GM19395 (cell line): ENCODE measurements at regions not wholly inside any gene's neighbourhood (a gene's known extent, or its start where the extent isn't known, plus 50 kb on each side); places are given as distances from the start of the nearest gene placed in this dataset.
"Not testable (repeated sequence)": the region's sequence is repeated elsewhere in the genome, so short reads cannot be mapped to it uniquely, and the experiment has no call there.

ENCODE experiments used
- ATAC-seq: cut with Tn5 transposase; IDR thresholded peaks from one replicate; pipeline ENCODE4 v1.9.1; 2021; ENCODE audit warnings: mild to moderate bottlenecking, moderate library complexity; ENCODE audit not compliant: unreplicated experiment

GRCh38 chr6:6995328-6995727 lies 112.4 kb upstream of the RREB1 start:
- ATAC-seq, result no peak

- ATAC-seq, result no peak
Observed at GRCh38 chr6:6996124-6996523, 111.6 kb upstream of the RREB1 start.

DNA sequence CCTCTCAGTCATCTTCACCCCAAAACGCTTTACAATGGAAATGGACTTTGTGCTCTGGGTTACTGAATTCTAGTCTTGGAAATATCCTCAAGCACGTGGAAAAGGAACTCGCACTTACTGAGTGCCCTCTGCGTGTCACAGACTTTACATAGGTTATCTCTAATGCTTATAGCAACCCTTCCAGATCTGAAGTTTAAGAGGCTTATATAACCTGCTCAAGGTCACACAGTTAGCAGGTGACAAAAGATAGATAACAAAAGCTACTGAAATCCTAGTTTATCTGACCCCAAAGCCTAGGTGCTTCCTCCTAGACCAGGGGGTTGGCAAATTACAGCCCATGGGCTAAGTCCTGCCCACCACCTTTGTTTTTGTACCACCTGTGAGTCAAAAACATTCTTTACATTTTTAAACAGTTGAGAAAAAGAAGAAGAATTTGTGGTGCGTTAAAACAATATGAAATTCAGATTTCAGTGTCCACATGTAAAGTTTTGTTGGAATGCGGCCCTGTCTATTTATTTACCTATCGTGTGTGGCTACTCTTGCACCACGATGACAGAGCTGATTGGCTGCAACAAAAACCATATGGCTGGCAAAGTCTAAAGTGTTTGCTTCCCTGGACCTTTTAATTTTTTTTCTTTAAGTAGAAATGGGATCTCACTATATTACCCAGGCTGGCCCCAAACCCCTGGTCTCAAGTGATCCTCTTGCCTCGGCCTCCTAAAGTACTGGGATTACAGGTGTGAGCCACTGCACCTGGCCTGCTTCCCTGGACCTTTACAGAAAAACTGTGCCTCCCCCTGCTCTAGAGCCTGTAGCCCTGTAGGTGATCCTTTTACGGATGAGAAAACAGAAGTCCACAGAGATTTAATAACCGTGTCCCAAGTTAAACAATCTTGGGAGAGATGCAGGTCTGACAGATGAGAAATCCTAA lies 110.2 kb upstream of the RREB1 start:
- ATAC-seq, result no peak

DNA sequence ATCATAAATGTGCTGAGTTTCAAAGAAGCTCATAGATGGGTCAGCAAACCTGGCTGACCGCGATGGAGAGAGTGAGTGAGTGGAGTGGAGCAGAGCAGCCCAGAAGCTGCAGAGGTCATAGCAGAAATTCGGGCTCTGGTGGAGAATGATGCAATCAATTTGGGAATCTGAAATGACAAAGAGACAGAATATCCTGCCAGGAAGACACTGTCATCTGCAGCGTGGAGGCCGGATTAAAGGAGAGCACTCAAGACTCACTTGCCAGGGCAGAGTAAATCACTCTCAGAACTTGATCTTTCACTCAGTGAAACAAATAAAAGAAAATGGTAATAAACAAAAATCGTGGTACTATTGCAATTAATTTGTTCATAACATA lies 109.6 kb upstream of the RREB1 start:
- no peak for ATAC-seq

DNA sequence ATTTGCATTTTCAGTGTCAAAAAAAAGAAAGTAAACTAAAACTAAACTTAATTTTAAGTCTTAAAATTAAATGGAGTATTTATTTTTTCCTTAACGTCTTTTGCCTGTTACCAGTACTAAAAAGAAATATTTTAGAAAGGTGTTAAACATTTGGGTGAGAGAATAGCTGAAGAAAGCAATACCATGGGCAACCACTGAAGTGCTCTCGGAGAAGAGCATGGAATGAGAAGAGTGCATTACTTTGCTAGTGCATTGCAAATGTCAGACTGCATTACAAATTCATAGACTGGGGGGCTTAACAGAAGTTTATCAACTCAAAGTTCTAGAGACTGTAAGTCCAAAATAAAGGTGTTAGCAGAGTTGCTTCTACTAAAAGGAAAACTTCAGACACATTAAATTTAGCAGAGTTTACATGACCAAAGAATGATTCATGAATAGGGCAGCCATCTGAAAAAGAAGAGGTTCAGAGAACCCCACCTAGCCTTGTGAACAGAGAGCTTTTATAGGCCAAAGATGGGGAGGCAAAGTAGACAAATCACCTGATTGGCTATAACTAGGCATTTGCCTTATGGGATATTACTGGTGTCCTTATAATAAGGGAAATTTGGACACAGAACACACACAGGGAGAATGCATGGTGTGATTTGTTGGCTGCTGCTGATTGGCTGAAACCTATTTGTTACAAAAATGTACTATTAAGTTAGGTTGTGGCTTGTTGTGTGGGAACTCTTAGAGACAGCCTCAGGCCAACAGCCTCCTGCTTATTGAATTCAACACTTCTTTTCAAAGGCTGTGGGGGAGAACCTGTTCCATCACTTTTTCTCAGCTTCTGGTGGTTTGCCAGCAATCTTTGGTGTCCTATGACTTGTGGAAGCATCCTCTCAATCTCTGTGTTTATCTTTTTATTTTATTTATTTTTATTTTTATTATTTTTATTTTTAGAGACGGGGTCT lies 106.7 kb upstream of the RREB1 start:
- no peak for ATAC-seq

DNA sequence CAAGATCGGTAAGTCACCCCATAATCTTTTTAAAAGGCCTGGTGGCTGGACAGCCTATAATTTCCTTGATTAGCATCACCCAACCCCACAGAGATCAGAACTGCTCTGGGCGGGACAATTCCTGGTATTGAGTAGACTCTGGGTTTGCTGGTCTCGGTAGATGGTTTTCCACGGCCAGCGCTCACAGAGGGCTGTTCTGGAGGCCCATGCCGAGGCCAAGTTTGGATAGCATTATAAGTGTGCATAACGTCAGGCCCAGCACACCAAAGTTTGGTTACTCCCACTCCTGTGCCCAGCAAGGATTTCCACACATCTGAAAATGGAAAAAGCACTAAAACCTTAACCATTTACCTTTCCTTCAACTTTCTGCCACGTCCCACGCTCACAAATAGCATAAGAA lies 104.7 kb upstream of the RREB1 start:
- ATAC-seq, result no peak

DNA sequence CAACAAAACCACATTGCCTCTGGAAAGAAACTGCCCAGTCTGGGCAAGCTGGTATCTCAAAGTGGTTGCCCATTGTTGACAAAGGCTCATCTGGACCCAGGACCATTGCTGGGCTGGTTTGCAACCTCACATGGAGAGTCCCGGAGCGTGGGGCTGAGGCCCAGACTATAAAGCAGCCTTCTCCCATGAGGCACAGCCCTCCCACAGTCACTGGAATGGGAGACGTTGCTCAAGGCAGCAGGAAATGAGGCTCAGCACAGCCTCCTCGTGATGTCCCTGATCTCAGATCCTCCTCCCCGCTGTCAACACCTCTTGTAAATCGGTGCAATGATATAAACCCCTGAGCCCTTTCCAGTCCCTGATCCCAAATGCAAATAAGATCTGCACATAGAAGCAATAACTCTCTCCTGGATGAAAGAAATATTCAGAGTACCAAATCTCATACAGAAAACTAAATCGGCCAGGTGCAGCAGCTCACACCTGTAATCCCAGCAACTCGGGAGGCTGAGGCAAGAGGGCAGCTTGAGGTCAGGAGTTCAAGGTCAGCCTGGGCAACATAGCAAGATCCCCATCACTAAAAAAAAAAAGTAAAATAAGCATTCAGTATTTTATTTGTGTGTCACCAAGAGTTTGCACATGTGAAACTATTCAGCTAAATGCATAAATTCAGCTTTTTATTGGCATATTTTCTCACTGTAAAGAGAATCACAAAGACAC lies 103.0 kb upstream of the RREB1 start:
- no peak for ATAC-seq

GRCh38 chr6:7006515-7007191 lies 101.1 kb upstream of the RREB1 start:
- no peak for ATAC-seq

DNA sequence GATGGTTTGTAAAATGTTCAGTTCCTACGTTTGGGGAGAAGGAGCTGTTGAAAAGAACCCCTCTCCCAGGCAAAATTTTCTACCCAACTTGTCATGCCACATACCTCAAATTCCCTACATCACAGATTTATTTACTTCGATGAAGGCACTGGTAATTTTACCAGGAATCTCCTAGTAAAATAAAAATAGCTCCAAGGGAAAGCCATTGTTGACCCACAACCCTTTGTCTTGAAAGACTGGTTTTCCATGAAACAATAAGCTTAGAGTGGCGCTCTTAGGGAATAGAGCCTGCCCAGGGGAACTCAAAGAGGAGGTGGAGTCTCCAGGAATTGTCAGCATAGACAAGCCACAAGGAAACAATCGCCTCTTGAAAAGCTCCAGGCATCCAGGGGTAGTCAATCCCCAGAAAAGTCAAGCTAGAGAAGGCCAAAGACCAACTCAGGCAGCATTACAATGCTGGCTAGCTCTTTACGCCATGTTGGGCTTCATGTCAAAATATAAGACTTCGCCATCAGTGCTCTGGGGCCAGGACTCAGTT lies 99.2 kb upstream of the RREB1 start:
- no peak for ATAC-seq

GRCh38 chr6:7016226-7016625 lies 91.5 kb upstream of the RREB1 start:
- no peak for ATAC-seq

- no peak for ATAC-seq
Observed at GRCh38 chr6:7021301-7021700, 86.5 kb upstream of the RREB1 start.

GRCh38 chr6:7025861-7026260 lies 81.9 kb upstream of the RREB1 start:
- ATAC-seq, result no peak

GRCh38 chr6:7028963-7029362 lies 78.8 kb upstream of the RREB1 start:
- ATAC-seq, result not testable (repeated sequence)

DNA sequence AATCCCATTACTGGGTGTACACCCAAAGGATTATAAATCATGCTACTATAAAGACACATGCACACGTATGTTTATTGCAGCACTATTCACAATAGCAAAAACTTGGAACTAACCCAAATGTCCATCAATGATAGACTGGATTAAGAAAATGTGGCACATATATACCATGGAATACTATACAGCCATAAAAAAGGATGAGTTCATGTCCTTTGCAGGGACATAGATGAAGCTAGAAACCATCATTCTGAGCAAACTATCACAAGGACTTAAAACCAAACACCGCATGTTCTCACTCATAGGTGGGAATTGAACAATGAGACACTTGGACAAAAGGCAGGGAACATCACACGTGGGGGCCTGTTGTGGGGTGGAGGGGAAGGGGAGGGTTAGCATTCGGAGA lies 76.8 kb upstream of the RREB1 start:
- not testable (repeated sequence) for ATAC-seq

DNA sequence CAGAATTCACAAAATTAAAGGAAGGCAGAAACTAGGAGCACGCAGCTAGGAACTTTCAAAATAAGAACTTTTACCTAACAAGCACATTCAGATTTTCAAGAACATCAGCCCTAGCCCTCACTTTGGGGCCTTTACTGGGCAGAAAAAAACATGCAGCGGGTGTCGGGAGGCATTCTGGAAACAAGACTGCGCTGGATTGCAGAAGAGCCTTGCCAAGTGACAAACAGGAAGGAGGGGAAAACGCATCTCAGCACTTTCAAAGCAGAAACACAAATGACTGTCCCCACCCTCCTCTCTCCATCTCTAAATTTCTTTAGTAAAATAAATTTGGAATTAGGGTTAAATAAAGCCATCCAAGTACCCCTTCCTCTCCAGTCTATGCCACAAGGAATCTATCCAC lies 74.6 kb upstream of the RREB1 start:
- ATAC-seq, result no peak

- no peak for ATAC-seq
Observed at GRCh38 chr6:7034055-7034454, 73.7 kb upstream of the RREB1 start.

DNA sequence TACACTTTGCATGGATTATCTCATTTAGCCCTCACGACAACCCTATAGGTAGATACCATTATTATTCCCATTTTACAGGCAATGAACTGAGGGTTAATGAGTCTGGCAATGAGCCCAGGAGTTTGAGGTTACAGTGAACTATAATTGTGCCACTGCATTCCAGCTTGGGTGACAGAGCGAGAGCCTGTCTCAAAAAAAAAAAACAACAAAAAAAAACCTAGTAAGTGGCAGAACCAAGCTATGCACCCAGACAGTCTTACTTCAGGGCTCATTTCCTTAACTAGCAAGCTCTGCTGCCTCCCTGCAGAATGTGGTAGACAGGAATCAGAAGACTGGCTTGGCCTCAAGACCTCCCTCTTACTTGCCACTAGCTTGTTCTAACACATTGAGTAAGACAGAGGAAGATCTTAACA lies 71.9 kb upstream of the RREB1 start:
- ATAC-seq, result no peak

DNA sequence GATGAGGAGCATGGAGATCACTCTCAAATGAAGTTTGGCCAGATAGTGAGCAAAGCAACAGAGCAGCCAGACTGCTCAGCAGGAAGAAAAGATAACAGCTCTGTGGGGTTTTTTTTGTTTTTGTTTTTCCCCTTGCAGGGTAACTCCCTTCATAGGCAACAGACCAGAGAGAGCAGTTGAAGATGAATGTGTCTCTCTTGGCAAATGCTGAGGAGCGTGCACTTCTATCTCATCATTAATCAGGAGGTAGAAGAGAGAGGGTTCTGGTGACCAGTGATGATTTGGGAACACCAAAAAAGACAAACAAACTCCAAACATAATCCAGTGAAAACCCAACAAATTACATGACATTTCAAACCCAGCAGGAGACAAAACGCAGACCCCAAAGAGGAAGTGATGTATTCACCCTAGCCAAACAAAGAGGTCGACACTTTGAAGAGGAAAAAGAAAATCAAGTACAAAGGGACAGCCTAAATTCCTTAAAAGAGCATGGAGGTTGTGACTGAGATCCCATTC lies 66.2 kb upstream of the RREB1 start:
- no peak for ATAC-seq

- ATAC-seq, result no peak
Observed at GRCh38 chr6:7042056-7042653, 65.6 kb upstream of the RREB1 start.
